GM12878 (cell line): ENCODE measurements at regions not wholly inside any gene's neighbourhood (a gene's known extent, or its start where the extent isn't known, plus 50 kb on each side); places are given as distances from the start of the nearest gene placed in this dataset.

Experiments
- ATAC-seq: fragments of 200-7000 bp; cut with Tn5 transposase; 3 replicates; pipeline ENCODE4 v1.9.1; 2020; ENCODE audit warnings: mild to moderate bottlenecking, moderate library complexity
- BruUV-seq: library from RNA; stranded (reverse); fragments of 400-500 nt; replicated peaks from 2 replicates; lab custom pipeline; 2021; lab: Mats Ljungman, UMichigan
- CTCF ChIA-PET: fragments of 300-600 bp; sonication (Branson Sonifier 250); formaldehyde crosslinking; extraction: SDS; loops from one replicate; lab custom pipeline; 2021; ENCODE audit warnings: inconsistent platforms; lab: Yijun Ruan, JAX
- POLR2A ChIA-PET: fragments of 350-600 bp; formaldehyde crosslinking; extraction: SDS; loops from one replicate; lab custom pipeline; 2021; ENCODE audit warnings: inconsistent platforms; lab: Charles Lee
- RAD21 ChIA-PET: fragments of 300-600 bp; sonication (Branson Sonifier 250); formaldehyde crosslinking; loops from one replicate; lab custom pipeline; 2023; ENCODE audit warnings: antibody characterized with exemption; ENCODE audit not compliant: unreplicated experiment; lab: Charles Lee
- SMC1A ChIA-PET: fragments of 300-600 bp; sonication (Branson Sonifier 250); formaldehyde crosslinking; loops from one replicate; lab custom pipeline; 2023; ENCODE audit not compliant: unreplicated experiment, uncharacterized antibody; lab: Charles Lee
- DNase-seq: peaks from one replicate; pipeline ENCODE4 v3.0.0-alpha.2; 2011; ENCODE audit warnings: low read depth, low spot score
- FAIRE-seq: peaks from 3 replicates; lab custom pipeline; 2011; peaks lifted over from hg19 to GRCh38; lab: Jason Lieb, UNC
- H2AFZ ChIP-seq: 2 replicates; pipeline ENCODE4 v1.6.0; 2011; ENCODE audit warnings: low read depth, low read length, control low read depth; ENCODE audit not compliant: control insufficient read depth
- H3K27ac ChIP-seq: 2 replicates; pipeline ENCODE4 v1.5.1; 2011; ENCODE audit warnings: control low read depth; ENCODE audit not compliant: control insufficient read depth, insufficient read depth
- H3K27me3 ChIP-seq, 2 experiments: replicated peaks in 1 of 2; 2 replicates each; pipeline versions ENCODE4 v1.6.0 to v1.6.1; 2011; ENCODE audit warnings: low read length in 1 of 2; ENCODE audit not compliant: control insufficient read depth in 2 of 2, insufficient read depth in 2 of 2
- H3K36me3 ChIP-seq, 2 experiments: 2 replicates each; pipeline ENCODE4 v1.5.1; 2011; ENCODE audit warnings: low read length in 1 of 2; ENCODE audit not compliant: control insufficient read depth in 2 of 2, insufficient read depth in 2 of 2
- H3K4me1 ChIP-seq: 2 replicates; pipeline ENCODE4 v1.6.1; 2011; ENCODE audit warnings: mild to moderate bottlenecking, low read length, moderate library complexity, mixed read lengths; ENCODE audit not compliant: control insufficient read depth, insufficient read depth
- H3K4me2 ChIP-seq: 2 replicates; pipeline ENCODE4 v1.6.0; 2011; ENCODE audit warnings: control low read depth; ENCODE audit not compliant: control insufficient read depth, insufficient read depth
- H3K4me3 ChIP-seq: fragments of 200-600 bp; sonication (generic); 2 replicates; pipeline ENCODE4 v1.5.1; 2016
- H3K79me2 ChIP-seq: 2 replicates; pipeline ENCODE4 v1.6.0; 2011; ENCODE audit warnings: low read length; ENCODE audit not compliant: control insufficient read depth, insufficient read depth
- H3K9ac ChIP-seq: 2 replicates; pipeline ENCODE4 v1.8.0; 2011; ENCODE audit warnings: low read length, control low read depth, mixed read lengths; ENCODE audit not compliant: control insufficient read depth, insufficient read depth
- H3K9me3 ChIP-seq: replicated peaks from 3 replicates; pipeline ENCODE4 v1.5.1; 2011; ENCODE audit warnings: mild to moderate bottlenecking, low read length; ENCODE audit not compliant: control insufficient read depth, insufficient read depth
- H4K20me1 ChIP-seq: 2 replicates; pipeline ENCODE4 v1.6.0; 2011; ENCODE audit not compliant: control insufficient read depth, insufficient read depth
- CBX3 ChIP-seq: fragments of 200-600 bp; sonication (generic); IDR thresholded peaks from 2 replicates; pipeline ENCODE4 v1.6.1; 2016; ENCODE audit warnings: low read depth, borderline replicate concordance
- E4F1 ChIP-seq: fragments of 450-650 bp; IDR thresholded peaks from 2 replicates; pipeline ENCODE4 v1.6.1; 2018; ENCODE audit warnings: borderline replicate concordance, mild to moderate bottlenecking; ENCODE audit not compliant: partially characterized antibody
- GATAD2B ChIP-seq: fragments of 450-650 bp; conservative IDR thresholded peaks from 2 replicates; pipeline ENCODE4 v1.6.1; 2017; ENCODE audit warnings: low read depth, mild to moderate bottlenecking, moderate library complexity
- HDAC6 ChIP-seq: fragments of 200-600 bp; sonication (generic); IDR thresholded peaks from one replicate; pipeline ENCODE4 v1.8.0; 2017; ENCODE audit warnings: antibody characterized with exemption; ENCODE audit not compliant: unreplicated experiment
- JUNB ChIP-seq: IDR thresholded peaks from 2 replicates; pipeline ENCODE4 v1.6.1; 2016; ENCODE audit warnings: antibody characterized with exemption, mild to moderate bottlenecking
- MYC ChIP-seq: IDR thresholded peaks from 2 replicates; pipeline ENCODE4 v1.6.1; 2011; ENCODE audit warnings: mild to moderate bottlenecking, low read length, moderate library complexity, inconsistent platforms; ENCODE audit not compliant: insufficient read depth, insufficient replicate concordance, insufficient read length, severe bottlenecking
- SUZ12 ChIP-seq: fragments of 200-600 bp; sonication (generic); IDR thresholded peaks from one replicate; pipeline ENCODE4 v1.6.1; 2018; ENCODE audit warnings: antibody characterized with exemption, mild to moderate bottlenecking; ENCODE audit not compliant: unreplicated experiment
- ZNF622 ChIP-seq: fragments of 450-650 bp; IDR thresholded peaks from 2 replicates; pipeline ENCODE4 v1.6.1; 2017; ENCODE audit warnings: mild to moderate bottlenecking, inconsistent platforms
- WGBS: methylation state at CpG from one replicate; pipeline ENCODE4 v1.1.6; 2016; ENCODE audit warnings: low lambda C conversion rate; ENCODE audit not compliant: insufficient replicate concordance, insufficient coverage; ENCODE audit errors: missing lambda C conversion rate; 5-methylcytosine and 5-hydroxymethylcytosine counted together
- in situ Hi-C: fragments of 300-500 bp; cut with MboI; formaldehyde crosslinking; loops from 9 replicates; pipeline ENCODE4 v1.14.3; 2018; ENCODE audit warnings: mixed read lengths
- intact Hi-C: fragments of 100-400 bp; cut with micrococcal nuclease; formaldehyde crosslinking; loops from one replicate; pipeline ENCODE4 v1.14.2; 2022; ENCODE audit not compliant: unreplicated experiment
- TF ChIP-seq, protein P1 (sequence below): fragments of 450-650 bp; IDR thresholded peaks from 2 replicates; pipeline ENCODE4 v1.6.1; 2018; ENCODE audit warnings: mild to moderate bottlenecking, low read depth, moderate library complexity; ENCODE audit not compliant: partially characterized antibody

GRCh38 chrX:113512700-113513395, 672.2 kb upstream of the AMOT start:
- in situ Hi-C loops (no loop called here), intact Hi-C loops (no loop called here)
- Histone ChIP-seq H2AFZ (no peak overlapping the region), H3K4me3 (no peak overlapping the region), H3K79me2 (no peaks in the 10 kb centered on the region), H3K4me2 (no peak overlapping the region), H3K27me3 (no peaks in the 10 kb centered on the region), H3K4me1 (no peaks in the 10 kb centered on the region), H3K9me3 (no peaks in the 10 kb centered on the region), H3K36me3 (no peaks in the 10 kb centered on the region), H3K9ac (no peak overlapping the region), H4K20me1 (no peaks in the 10 kb centered on the region), H3K27ac (no peak overlapping the region)
- TF ChIP-seq CBX3 (no peak), ZNF622 (no peak), E4F1 (no peak), GATAD2B (no peak), HDAC6 (no peak), SUZ12 (no peak), MYC (no peak), JUNB (no peak)
- TF ChIP-seq, protein P1, sequence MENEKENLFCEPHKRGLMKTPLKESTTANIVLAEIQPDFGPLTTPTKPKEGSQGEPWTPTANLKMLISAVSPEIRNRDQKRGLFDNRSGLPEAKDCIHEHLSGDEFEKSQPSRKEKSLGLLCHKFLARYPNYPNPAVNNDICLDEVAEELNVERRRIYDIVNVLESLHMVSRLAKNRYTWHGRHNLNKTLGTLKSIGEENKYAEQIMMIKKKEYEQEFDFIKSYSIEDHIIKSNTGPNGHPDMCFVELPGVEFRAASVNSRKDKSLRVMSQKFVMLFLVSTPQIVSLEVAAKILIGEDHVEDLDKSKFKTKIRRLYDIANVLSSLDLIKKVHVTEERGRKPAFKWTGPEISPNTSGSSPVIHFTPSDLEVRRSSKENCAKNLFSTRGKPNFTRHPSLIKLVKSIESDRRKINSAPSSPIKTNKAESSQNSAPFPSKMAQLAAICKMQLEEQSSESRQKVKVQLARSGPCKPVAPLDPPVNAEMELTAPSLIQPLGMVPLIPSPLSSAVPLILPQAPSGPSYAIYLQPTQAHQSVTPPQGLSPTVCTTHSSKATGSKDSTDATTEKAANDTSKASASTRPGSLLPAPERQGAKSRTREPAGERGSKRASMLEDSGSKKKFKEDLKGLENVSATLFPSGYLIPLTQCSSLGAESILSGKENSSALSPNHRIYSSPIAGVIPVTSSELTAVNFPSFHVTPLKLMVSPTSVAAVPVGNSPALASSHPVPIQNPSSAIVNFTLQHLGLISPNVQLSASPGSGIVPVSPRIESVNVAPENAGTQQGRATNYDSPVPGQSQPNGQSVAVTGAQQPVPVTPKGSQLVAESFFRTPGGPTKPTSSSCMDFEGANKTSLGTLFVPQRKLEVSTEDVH: no peak
- no TSS peak for BruUV-seq
- ChIA-PET POLR2A (no interaction called here), SMC1A (no interaction called here), CTCF (no interaction called here), RAD21 (no interaction called here)
- WGBS: under 1% methylated on average over 7 of the region's 7 CpGs
- DNase-seq: no peak
- no peak for ATAC-seq
- no peak for FAIRE-seq
